GM18907 (cell line): ENCODE measurements at regions not wholly inside any gene's neighbourhood (a gene's known extent, or its start where the extent isn't known, plus 50 kb on each side); places are given as distances from the start of the nearest gene placed in this dataset.

ENCODE experiments used
- ATAC-seq: cut with Tn5 transposase; IDR thresholded peaks from one replicate; pipeline ENCODE4 v1.9.1; 2021; ENCODE audit warnings: mild to moderate bottlenecking, moderate library complexity; ENCODE audit not compliant: unreplicated experiment

DNA sequence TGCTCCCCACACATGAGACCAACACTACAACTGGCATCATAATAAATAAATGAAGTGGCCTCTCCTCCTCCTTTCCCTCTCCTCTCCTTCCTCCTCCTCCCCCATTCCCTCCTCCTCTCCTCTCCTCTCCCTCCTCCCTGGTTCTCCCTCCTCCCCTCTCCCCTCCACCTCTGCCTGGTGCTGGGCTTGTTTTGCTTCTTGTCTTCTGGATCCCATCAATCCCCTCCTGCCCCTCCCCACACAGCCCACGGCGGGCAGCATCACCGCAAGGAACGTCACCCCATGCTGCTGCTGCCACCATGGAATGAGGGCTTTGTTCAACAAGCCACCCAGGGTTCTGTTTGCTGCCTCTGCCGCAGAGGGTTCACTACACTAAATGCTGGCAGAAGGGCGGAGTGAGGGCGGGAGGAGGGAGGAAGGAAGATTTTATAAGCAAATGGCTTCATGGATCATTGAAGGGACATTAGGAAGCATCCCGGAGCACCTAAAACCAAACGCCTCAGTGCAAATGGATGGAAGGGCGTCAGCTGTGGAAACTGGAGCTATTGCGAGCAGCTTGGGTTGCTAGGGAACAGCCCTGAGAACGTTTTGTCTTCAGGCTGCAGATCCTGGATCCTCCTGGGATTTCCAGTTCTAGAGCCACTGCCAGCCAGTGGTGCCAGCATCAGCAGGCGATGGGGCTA is 379.7 kb upstream of the ZMIZ1 start:
- no peak for ATAC-seq

DNA sequence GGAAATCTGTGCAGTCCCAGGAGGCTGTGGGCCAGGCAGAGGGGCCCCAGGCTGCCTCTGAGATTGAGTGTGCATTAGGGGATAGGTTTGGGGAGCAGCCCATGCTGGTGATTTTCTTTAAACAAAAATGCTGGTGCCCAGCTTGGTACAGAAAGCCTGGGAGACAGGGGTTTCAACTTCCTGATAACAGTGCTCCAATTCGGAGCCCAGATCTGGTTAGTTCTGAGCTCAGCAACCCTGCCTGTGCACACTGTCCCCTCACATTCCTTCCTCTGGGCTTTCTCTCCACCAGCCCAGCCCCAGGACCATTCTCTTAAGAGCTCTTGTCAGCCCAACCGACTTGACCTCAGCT is 379.2 kb upstream of the ZMIZ1 start:
- no peak for ATAC-seq

DNA sequence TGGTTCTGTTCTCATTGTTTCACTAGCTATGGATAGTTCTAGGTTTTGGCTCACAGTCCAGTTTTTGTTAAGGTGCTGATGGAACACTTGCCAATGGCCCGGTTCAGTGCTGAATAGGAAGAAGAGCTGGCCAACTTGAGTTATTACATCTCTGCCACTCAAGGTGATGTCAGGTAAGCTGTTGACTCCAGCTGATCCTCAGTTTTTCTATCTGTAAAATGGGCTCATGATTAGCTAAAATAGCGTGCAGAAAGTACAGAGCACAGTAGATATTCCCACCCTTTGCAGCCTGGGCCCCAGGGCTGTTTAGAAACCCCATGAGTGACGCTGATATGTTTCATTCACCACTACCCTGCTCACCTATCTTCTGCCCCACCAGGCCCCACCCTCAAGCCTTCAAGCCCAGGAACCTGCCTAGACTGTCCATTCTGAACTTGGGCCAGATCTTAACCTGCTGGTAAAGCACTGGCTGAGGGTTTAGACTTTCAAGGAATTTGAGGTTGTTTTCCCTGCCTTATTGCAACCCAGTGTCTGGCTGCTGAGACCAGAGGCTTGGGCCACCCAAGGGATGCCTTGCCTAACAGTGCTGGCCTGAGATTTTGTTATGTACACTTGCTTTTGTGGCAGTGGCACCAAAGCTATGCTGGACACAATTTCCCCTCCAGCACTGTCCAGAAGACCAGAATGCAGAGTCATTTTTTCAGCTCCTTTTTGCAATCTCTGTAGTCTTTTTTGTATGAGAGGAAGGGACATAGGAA is 378.2 kb upstream of the ZMIZ1 start:
- ATAC-seq, result no peak

DNA sequence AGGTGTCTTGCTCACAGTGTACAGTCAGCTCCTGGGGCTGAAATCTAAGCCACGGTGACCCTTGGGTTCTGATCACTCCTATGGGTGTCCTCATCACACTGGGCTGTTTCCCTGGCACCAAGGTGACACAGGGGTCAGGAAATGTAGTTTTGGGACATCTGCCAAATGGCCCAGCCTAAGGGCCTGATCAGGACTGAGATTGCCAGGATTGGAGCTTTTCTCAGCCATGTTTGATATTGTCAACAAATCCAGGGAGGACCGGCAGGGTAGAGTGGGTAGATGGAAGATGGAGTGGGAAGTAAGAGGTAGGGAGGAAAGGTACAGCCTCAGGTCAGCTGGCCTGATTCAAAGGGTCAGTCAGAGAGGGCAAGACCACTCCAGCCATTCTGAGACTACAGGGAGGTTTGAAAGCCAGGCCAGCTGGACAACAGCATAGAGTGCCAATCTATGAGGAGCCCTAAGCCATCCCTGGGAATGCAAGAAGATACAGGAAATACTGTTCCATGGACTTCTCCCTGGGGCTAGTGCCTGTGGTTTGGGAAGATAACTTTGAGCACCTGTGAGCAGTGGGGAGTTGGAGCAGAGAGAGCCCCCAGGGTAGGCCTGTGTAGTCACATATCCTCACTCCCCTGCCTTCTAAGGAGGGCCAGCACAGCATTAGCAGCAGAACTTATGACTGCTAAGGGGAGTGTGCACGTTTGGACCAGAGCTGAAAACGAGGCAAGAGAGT is 377.3 kb upstream of the ZMIZ1 start:
- ATAC-seq, result no peak

DNA sequence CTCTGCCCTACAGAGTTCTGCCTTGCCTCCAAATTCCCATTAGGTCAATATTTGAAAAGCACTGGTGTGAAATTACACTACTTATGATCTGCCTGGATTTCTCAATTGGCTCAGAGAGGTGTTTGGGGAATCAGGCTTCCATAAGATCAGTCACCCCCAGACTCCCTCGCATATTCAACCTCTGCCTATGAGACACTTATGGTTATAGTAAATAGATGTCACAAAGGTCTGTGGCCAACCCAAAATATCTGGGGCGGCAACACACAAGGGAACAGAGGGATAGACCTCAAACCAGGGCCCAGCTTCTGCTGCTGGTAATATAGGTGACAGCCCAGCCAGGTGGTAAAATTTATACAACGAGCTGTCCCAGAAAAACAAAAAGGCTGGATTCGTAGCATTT is 376.7 kb upstream of the ZMIZ1 start:
- no peak for ATAC-seq

DNA sequence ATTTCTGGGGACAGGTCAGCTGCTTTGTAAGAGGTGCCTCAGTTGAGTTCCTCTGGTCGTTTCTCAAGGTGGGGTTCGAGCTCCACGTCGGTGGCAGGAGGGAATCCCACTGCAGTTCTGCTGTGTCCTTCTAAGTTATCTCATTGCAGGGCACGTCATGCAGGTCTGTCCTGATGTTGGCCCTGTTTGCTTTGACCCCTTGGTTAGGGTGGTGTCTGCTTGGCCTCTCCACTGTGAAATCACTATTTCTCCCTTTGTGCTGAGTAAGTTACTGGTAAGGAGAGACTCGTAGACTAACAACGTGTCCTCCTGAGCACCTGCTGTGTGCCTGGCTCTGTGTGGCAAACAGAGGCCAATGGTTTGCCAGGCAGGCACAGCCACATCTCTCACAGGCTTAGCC is 372.9 kb upstream of the ZMIZ1 start:
- no peak for ATAC-seq

DNA sequence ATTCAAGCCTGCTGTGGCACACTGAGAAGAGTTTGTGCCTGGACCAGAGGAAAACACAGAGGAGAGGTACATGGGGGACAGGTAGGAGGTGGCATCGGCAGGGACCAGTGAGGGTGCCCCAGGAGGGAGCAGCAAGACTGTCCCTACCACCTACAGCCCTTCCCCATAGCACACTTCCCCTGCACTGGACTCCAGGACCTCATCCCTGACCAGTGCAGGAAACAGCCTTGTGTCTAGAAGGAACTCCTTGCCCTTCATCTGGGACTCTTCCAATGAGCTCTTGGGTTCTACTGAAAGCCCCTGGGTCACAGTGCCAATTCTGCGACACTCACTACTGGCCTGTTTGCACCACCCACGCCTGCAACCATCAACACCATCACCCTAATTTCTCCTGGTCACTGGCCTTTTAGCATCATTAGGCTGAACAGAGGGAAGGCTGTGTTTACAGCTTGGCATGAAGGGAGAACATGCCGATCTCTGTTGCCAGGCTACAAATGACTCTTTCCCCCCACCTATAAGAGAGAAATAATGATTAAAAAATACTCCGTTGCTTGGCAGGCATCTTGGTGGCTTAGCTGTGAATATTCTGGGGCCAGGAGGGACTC is 371.9 kb upstream of the ZMIZ1 start:
- no peak for ATAC-seq

DNA sequence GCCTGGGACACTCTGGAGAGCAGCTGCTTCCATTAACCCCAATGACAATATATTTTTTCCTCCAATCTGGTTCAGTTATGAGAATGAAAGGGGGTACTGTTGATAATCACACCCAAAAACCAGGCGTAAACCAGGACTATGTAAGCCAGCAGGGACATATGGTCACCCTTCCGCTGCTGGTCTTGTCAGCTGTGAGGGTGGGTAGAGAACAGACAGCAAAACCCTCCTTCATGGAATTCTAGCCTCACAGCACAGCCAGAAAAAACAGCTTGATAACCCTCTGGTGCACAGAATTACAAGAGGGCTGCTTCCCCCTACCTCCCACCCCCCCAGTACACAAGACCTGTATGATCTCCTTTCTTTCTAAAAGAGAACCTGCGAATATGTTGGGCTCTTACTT is 368.8 kb upstream of the ZMIZ1 start:
- no peak for ATAC-seq

DNA sequence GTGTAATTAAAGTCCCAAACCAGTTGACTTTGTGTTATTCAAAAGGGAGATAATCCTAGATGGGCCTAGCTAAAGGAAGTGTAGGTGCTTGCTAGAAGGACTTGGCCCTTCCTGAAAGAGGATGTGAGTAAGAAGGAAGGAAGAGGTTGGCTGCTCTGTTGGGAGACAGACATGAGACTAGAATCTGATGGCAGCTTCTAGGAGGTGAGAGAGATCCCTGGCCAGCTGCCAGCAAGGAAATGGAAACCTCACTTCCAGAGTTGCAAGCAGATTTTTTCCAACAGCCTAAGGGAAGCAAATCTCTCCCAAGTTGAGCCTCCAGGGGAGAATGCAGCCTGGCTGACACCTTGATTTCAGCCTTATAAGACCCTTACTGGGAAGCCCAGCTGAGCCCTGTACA is 368.4 kb upstream of the ZMIZ1 start:
- no peak for ATAC-seq

DNA sequence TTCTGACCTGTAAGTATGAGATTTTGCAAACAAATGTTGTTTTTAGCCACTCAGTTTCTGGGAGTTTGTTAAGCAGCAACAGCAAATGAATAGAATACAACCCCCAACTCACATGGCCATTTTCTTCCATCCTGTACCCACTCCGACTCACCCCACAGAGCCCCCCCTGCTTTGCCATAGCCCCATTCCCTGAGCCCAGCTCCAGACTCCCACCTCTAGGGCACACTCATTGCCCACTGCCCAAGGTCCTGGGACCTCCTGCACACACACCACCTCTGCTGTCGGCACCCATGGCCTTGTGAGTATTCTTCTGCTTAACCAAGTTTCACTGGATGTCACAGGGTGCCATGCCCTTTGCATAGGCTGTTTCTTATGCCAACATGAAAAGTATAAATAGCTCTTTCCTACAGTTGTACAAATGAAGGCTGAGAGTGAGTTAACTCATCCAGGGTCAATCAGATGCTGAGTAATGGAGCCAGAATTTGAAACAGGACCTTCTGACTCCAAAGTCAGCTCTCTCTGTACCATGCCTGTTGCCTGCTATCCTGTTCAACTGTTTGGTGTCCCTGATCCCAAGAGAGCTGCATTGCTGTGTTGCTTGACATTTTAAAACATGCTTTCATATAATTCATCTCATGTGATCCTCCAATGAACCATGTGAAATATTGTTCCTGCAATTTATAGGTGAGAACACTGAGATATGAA is 367.8 kb upstream of the ZMIZ1 start:
- no peak for ATAC-seq

DNA sequence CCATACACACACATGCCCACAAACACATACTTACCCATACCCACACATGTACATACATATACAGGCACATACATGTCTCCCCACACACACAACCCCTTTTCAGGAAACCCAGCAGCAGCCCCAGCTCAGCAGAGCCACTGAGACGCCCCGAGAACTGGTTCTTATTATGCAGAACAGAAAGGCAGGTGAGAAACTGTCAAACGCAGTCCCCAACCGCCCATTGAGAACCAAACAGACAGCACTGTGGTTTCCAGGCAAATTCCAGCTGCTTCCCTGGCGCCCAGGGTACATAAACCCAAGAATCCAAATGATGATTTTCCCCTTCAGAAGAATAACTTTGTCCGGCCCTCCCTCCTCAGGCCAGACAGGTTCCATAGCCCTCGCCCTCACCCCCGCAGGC is 366.6 kb upstream of the ZMIZ1 start:
- no peak for ATAC-seq

DNA sequence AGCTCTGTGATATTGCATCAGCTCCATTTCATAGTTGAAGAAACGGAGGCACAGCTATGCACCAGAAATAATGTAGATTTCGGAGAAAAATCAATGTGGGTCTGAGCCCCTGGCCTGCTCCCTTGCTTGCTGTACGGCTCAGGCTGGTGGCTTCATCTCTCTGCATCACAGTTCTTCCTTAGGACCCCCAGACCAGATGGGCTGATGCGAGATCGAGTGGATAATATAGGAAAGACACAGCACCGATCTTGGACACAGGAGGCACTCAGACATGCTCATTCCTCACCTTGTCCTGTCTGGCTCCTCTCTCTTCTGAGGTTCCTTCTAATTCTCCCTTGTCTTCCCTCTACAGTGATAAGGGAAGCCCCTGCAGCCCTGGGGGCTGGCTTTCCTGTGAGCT is 365.9 kb upstream of the ZMIZ1 start:
- ATAC-seq, result no peak

DNA sequence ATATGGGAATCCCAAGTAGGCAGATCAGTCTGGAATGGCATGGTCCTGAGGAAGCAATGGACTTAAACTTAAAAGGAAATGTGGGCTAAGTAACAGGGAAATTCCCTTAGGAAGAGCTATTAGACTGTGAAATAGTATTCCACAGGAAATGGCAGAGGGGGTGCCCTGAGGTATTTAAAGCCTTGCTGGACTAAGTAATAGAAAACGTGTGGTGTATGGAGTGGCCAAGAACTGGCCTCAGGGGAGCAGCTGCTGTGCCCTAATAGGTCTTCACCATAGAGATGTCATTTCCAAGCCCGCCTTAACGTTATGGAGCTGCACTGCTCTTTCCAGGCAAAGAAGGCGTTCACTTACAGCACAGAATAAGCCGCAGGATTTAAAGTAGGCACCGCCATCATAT is 365.2 kb upstream of the ZMIZ1 start:
- no peak for ATAC-seq

DNA sequence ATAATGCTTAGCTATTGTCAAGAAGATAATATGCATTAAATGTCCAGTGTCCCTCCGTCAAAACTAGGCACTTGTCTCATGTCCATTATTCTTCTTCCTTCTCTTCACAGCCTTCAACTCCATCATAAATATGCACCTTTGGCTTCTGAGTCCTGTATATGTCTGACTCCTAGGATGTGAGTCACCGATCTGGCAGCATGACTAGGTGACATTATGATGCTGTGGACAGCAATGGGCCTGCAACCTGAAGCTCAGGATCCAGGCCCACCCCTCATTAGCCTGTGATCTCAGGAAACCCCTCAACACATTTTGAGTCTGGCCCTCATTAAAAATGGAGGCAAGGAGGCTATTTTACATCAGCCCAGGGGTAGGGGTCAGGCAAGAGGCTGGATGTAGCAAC is 362.5 kb upstream of the ZMIZ1 start:
- ATAC-seq, result no peak

DNA sequence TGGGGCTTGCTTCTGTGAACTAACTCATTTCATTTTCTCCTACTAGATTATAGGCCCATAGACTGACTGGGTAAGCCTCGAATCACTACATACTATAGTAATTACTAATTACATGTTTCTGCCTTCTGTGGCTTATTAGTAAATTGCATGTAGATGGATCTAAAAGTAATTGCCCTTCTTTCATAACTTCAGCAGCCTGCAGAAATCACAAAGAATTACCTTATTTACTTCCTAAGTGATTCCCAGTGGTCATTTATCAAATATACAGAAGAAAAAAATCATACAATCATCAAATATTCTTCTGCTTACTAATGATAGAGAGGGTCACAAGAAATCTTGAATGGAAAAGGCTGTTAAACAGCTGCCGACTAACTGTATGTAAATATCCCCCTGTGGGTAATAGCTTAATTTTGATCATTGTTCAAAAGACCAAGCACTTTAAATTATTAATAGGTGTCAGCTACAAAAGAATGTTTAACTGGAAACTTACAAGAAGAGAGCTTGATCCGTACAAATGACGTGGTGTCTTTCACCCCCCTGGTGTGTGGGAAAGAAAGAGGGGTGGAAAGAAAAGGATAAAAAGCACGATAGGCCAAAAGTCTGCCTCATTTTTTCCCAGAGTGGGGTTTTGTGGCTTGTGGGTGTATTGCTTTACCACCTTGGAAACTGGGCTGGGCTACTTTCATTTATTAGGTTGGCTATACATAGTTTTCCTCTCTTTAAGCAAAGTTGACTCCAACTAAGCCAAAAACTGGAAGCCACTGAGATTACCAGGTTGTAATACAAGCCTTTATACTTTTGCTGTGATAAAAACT is 361.8 kb upstream of the ZMIZ1 start:
- no peak for ATAC-seq

DNA sequence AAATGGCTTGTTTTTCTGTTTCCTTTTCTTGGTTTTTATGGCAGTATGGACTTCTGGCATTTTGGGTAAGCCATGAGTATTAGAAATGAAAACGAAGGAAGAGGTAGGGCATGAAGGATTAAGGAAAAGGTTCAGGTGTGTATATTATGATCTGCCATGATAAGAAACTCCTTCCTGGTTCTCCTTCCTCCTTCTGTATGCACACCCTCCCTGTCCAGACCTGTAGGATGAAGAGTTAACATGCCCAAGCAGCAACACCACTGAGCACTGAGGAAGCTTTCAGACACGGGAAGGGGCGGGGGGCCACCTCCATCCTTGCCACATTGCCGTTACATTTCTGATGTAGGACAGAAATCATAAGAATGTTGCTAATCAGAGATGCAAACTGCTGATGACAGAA is 361.0 kb upstream of the ZMIZ1 start:
- no peak for ATAC-seq

DNA sequence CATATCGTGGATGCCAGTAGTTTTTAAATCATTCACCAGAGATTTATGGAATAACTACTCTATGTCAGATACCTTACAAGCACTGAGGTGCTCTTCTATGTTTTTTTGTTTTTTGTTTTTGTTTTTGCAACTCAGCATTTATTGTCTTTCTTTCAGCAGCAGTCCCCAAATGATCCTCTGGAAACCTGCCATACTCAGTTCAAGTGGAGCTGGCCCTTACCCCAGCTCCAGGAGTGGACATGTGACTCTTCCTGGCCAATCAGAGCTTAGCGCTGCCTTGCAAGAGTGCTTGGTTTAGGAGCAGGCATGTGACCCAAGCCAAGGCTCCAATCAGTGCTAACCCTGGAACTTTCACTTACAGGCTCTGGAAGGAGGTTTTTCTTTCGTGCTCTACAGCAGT is 356.6 kb upstream of the ZMIZ1 start:
- ATAC-seq, result no peak

DNA sequence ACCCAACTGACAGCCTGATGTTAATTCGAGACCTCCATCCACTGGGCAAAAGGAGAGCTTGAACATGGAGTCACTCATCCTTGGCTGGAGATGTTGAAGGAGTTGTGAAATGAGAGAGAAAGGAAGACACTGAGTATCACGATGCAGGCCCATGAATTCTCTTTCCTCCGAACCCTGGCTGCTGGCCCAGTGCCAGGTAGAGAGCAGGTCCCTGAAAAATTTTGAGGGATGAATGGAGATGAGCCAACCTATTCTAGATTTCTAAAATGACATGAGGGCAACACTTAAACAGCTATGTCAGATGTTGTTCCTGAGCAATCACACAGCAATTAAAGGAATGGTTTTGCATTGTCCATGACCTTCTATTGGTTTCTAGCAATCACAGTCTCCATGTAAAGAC is 355.1 kb upstream of the ZMIZ1 start:
- ATAC-seq, result no peak

DNA sequence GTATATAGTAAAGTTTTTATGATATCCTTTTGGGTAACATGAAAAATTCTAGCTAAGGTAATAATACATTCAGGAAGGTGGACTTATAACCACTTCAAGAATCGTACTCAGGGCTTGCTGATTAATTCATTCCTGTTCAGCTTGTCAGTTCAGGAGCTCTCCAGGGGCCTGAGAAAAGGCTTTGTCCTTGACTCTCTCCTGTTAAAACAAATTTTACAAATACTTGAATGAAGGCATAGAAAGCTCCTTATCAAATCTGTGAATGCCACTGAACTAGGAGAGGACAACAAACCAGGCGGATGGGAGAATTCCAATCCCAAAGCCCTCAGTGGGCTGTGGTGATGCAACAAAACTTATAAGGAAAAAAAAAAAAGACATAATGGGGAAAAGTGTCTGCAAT is 354.5 kb upstream of the ZMIZ1 start:
- ATAC-seq, result no peak

DNA sequence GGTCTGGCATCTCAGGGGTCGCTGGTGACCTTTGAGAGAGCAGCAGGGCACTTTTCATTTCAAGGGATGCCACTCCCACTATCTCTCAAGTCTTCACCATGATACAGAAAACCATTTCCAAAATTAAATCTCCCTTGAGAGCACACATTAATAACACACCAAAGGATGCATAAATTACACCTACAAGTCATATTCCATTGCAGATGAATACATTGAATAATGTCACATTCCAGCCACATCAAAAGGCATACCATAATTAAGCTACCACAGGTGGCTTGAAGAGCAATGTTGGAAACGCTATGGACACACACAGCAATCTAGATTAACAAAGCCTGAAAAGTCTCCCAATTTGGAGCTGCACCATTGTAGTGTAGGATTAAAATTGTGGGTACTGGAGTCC is 353.3 kb upstream of the ZMIZ1 start:
- no peak for ATAC-seq
